NCI-H1436 treated with DMSO at 0.1 percent for 48 hours (cell line): ENCODE measurements at regions not wholly inside any gene's neighbourhood (a gene's known extent, or its start where the extent isn't known, plus 50 kb on each side); places are given as distances from the start of the nearest gene placed in this dataset.

Experiments used
- DNase-seq: peaks from one replicate; lab custom pipeline; 2025; lab: John Stamatoyannopoulos, UW

- DNase-seq, result no peak
Observed at GRCh38 chr5:97405941-97406340, 222.9 kb upstream of the RIOK2 start.

GRCh38 chr5:97406946-97407676 is 224.1 kb upstream of the RIOK2 start:
- DNase-seq, result no peak

GRCh38 chr5:97408331-97408730 is 225.3 kb upstream of the RIOK2 start:
- no peak for DNase-seq

GRCh38 chr5:97412959-97413358 is 229.9 kb upstream of the RIOK2 start:
- no peak for DNase-seq

- no peak for DNase-seq
Observed at GRCh38 chr5:97417986-97418385, 234.9 kb upstream of the RIOK2 start.

GRCh38 chr5:97418462-97418861 is 235.4 kb upstream of the RIOK2 start:
- no peak for DNase-seq

- no peak for DNase-seq
Observed at GRCh38 chr5:97420646-97421045, 237.6 kb upstream of the RIOK2 start.

GRCh38 chr5:97422678-97423077 is 239.6 kb upstream of the RIOK2 start:
- no peak for DNase-seq

- no peak for DNase-seq
Observed at GRCh38 chr5:97425511-97425910, 242.5 kb upstream of the RIOK2 start.

- no peak for DNase-seq
Observed at GRCh38 chr5:97427235-97427634, 244.2 kb upstream of the RIOK2 start.

- DNase-seq, result no peak
Observed at GRCh38 chr5:97434021-97434420, 251.0 kb upstream of the RIOK2 start.

GRCh38 chr5:97436405-97436804 is 253.4 kb upstream of the RIOK2 start:
- no peak for DNase-seq

GRCh38 chr5:97443740-97444139 is 260.7 kb upstream of the RIOK2 start:
- no peak for DNase-seq

- no peak for DNase-seq
Observed at GRCh38 chr5:97449172-97449571, 266.1 kb upstream of the RIOK2 start.

GRCh38 chr5:97452646-97453045 is 269.6 kb upstream of the RIOK2 start:
- no peak for DNase-seq

GRCh38 chr5:97453263-97453662 is 270.2 kb upstream of the RIOK2 start:
- DNase-seq, result no peak

GRCh38 chr5:97454015-97454414 is 271.0 kb upstream of the RIOK2 start:
- no peak for DNase-seq

GRCh38 chr5:97455996-97456395 is 272.9 kb upstream of the RIOK2 start:
- no peak for DNase-seq

GRCh38 chr5:97458851-97459250 is 275.8 kb upstream of the RIOK2 start:
- DNase-seq, result no peak

- no peak for DNase-seq
Observed at GRCh38 chr5:97471951-97472350, 288.9 kb upstream of the RIOK2 start.

- no peak for DNase-seq
Observed at GRCh38 chr5:97475847-97476246, 292.8 kb upstream of the RIOK2 start.

- no peak for DNase-seq
Observed at GRCh38 chr5:97476852-97477534, 293.9 kb upstream of the RIOK2 start.

- DNase-seq, result no peak
Observed at GRCh38 chr5:97478483-97478882, 295.4 kb upstream of the RIOK2 start.

GRCh38 chr5:97480313-97480712 is 297.3 kb upstream of the RIOK2 start:
- DNase-seq, result no peak
